ENCODE measurements at regions not wholly inside any gene's neighbourhood (a gene's known extent, or its start where the extent isn't known, plus 50 kb on each side); places are given as distances from the start of the nearest gene placed in this dataset.

DNA sequence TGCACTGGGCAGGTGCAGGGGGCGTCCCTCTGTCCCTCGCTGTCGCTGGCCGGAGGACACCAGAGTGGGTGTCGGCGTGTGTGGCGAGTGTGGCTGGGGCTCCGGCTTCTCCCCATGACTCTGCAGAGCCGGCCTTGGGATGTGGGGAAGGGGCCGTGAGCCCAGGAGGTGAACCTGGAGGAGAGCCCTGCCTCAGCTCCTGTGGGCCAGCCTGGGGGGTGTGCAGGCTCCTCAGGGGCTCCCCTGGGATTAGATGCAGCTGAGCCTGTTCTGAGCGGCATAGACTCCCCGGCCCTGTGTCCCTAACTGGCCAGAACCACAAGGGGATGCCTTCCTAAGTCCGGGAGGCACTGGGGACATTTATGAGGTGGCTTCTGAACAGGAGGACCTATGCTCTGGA, 73.2 kb upstream of the GATA5 start:
- TF ChIP-seq ZNF317 (CRISPR knock-in tag; IDR thresholded peaks at IDR 0.05; ENCODE audit: borderline replicate concordance, low read depth) (no peak), NR2C2 (CRISPR knock-in tag; IDR thresholded peaks at IDR 0.05) (no peak), ATF3 (CRISPR knock-in tag; conservative IDR thresholded peaks at IDR 0.05) (no peak), CTCF (IDR thresholded peaks at IDR 0.05) (no peak), SMAD3 (CRISPR knock-in tag; IDR thresholded peaks at IDR 0.05; ENCODE audit: borderline replicate concordance) (no peak)
- TF ChIP-seq, protein P1, sequence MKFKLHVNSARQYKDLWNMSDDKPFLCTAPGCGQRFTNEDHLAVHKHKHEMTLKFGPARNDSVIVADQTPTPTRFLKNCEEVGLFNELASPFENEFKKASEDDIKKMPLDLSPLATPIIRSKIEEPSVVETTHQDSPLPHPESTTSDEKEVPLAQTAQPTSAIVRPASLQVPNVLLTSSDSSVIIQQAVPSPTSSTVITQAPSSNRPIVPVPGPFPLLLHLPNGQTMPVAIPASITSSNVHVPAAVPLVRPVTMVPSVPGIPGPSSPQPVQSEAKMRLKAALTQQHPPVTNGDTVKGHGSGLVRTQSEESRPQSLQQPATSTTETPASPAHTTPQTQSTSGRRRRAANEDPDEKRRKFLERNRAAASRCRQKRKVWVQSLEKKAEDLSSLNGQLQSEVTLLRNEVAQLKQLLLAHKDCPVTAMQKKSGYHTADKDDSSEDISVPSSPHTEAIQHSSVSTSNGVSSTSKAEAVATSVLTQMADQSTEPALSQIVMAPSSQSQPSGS (CRISPR knock-in tag; IDR thresholded peaks at IDR 0.05; ENCODE audit: borderline replicate concordance, low read depth) = no peak
